ENCODE measurements at regions not wholly inside any gene's neighbourhood (a gene's known extent, or its start where the extent isn't known, plus 50 kb on each side); places are given as distances from the start of the nearest gene placed in this dataset.

DNA sequence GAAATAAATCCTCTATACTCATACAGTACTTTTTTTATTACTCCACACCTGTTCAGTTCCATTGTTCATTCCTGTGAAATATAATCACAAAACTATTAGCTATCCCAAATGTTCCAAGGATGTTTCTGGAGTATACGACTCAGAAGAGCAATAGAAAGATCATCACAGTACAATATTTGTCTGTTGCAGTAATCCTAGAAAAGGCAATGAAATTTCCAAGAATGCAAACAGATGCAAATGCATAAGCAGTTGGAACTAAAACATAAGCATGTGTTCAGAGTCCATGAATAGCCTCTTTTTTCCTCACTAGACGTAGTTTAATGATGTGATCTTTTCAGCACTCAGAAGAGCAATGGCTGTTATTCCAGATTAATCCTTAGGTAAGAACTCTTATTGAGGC, 55.2 kb downstream of the RTL3 start:
- in situ Hi-C loops (cut with MboI; ENCODE audit: low sequenced_read_pairs) = no loop called here

DNA sequence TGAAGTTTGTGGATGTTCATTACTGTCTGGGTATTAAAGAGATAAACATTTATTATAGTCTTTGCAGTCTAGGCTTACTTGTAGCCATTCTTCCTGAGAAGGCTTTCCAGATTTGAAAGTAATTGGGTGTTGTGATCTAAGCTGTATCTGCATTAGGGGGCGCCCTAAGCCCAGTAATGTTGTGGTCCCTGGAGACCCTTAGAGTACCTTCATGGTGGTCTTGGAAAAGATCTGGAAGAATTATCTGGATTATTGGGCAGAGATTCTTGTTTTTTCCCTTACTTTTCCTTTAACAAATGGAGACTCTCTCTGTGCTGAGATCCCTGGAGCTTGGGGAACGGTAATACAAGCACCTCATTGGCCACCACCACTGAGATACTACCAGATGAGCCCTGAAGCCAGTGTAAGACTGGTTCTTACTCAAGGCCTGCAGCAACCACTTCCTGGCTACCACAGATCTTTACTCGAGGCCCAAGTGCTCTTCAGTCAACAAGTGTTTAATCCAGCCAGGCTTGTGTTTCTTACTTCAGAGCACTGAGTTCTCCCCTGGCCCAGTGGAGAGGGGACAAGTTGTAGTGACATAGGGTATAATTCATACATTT, 63.1 kb downstream of the RTL3 start:
- in situ Hi-C loops (cut with MboI; ENCODE audit: low sequenced_read_pairs) = no loop called here

DNA sequence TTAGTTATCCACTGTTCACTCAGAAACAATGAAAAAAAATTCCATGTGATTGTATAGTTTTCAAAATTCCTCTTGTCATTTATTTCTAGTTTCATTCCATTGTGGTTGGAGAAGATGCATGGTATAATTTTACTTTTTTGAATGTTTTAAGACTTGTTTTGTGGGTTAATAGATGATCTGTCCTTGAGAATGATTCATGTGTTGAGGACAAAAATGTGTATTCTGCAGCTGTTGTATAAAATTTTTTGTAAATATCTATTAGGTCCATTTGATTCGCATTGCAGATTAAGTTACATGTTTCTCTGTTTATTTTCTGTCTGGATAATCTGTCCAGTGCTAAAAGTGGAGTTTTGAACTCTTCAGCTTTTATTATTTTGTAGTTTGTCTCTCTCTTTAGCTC, 65.4 kb downstream of the RTL3 start:
- in situ Hi-C loops (cut with MboI; ENCODE audit: low sequenced_read_pairs) = no loop called here

DNA sequence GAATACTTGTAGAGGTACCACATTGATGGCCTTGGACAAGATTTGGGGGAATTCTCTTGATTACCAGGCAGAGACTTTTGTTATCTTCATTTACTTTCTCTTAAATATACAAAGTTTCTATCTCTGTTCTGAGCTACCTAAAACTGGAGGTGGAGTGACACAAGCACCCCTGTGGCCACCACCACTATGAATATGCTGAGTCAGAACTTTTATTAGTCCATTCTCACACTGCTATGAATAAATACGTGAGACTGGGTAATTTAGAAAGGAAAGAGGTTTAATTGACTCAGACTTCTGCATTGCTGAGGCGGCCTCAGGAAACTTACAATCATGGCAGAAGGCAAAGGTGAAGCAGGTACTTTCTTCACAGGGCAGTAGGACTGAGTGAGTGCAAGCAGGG, 67.1 kb downstream of the RTL3 start:
- in situ Hi-C loops (cut with MboI; ENCODE audit: low sequenced_read_pairs) = no loop called here

DNA sequence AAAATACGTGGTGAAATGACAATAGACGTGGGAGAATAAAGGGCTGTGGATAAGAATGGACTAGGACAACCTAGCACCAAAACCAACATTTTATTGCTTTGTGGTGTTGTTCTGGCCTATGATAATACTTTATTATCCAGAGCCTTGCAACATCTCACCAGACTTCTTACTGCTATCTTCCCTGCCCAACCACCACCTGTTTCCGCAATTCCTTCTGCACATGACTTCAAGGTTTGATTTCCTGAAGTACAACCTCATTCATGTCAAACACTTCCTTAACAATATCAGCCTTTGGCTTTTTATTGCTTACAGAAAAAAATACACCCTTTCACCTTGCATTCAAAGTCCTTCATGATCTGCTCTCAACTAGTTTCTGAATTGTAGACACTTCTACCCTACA, 84.8 kb downstream of the RTL3 start:
- in situ Hi-C loops (cut with MboI; ENCODE audit: low sequenced_read_pairs) = loop anchor here (25.0 kb wide), 2 partner anchors 513 to 688 kb away; no protein-coding TSS in a partner anchor

DNA sequence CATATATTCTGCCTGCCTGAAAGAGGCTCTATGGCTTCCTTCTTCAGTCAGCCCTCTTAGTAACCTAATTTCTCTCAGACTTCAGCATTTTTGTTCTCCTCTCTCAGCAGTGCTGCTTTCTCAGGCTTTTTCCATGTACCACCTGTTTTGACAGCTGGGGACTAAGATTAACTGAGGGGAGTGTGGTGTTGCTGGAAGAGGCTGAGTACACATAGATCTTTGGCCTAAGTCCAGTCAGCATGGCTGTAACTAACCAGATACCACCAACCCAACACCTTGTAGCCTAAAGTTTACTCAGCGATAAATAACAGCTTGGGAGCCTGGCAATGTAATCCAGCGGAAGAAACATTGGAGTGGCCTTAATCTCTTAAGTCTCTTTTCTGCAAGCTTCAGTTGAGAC, 85.5 kb downstream of the RTL3 start:
- in situ Hi-C loops (cut with MboI; ENCODE audit: low sequenced_read_pairs) = loop anchor here (25.0 kb wide), 2 partner anchors 514 to 689 kb away; no protein-coding TSS in a partner anchor

DNA sequence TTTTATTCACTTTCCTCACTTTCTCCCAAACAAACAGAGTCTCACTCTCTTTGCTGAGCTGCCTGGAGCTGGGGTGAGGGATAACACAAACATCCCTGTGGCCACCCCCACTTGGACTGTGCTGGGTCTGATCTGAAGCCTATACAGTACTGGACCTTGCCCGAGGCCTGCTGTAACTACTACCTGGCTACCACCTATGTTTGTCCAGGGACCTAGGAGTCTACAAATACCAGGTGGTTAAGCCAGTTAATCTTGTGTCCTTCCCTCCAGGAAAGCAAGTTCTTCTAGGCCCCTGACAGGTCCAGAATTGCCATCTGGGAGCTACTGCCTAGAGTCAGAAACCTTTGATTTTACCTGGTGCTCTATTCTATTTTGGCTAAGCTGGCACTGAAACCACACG, 87.3 kb downstream of the RTL3 start:
- in situ Hi-C loops (cut with MboI; ENCODE audit: low sequenced_read_pairs) = loop anchor here (25.0 kb wide), 2 partner anchors 515 to 690 kb away; no protein-coding TSS in a partner anchor

DNA sequence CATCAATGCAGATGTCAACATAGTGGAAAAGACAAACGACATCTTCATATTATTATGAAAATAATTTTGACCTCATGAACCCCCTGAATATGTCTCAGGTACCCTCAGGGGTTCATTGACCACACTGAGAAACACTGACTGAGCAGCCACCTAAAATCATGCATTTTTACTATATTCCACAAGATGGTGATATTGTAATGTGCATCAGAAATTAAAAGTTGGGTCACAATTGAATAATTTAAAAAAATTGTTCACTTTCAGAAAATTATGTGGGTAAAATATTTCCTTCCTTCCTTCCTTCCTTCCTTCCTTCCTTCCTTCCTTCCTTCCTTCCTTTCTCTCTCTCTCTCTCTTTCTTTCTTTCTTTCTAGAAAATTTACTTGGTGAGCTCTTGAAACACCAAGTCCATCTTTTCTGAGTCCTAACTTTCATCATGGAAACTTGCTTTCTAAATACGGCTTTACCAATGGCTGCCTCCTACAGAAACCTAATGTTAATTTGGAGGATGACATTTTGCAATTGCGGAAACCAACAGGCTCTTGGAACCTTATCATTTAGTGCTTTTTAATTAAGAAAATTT, 103.6 kb downstream of the RTL3 start:
- in situ Hi-C loops (cut with MboI; ENCODE audit: low sequenced_read_pairs) = loop anchor here (25.0 kb wide), 2 partner anchors 532 to 707 kb away; no protein-coding TSS in a partner anchor

DNA sequence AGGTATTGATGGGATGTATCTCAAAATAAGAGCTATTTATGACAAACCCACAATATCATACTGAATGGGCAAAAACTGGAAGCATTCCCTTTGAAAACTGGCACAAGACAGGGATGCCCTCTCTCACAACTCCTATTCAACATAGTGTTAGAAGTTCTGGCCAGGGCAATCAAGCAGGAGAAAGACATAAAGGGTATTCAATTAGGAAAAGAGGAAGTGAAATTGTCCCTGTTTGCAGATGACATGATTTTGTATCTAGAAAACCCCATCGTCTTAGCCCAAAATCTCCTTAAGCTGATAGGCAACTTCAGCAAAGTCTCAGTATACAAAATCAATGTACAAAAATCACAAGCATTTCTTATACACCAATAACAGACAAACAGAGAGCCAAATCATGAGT, 106.5 kb downstream of the RTL3 start:
- in situ Hi-C loops (cut with MboI; ENCODE audit: low sequenced_read_pairs) = loop anchor here (25.0 kb wide), 2 partner anchors 535 to 710 kb away; no protein-coding TSS in a partner anchor

DNA sequence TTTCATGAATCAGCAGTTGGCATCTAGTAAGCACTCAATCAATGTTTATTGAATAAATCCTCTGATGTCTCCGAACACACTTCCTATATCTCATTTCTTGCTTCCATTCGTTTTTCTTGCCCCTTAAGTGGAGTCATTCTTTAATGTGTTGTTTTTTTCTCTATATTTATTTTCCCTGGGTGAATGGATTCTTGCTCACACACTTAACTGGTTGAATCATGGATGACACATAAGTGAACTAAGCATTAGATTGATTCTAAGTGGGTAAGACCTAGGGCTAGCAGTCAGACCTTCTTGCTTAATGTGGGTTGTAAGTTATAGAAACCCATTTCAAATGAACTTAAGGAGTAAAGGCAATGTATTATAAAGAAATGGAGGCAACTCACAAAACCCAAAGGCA, 111.1 kb downstream of the RTL3 start:
- in situ Hi-C loops (cut with MboI; ENCODE audit: low sequenced_read_pairs) = no loop called here

DNA sequence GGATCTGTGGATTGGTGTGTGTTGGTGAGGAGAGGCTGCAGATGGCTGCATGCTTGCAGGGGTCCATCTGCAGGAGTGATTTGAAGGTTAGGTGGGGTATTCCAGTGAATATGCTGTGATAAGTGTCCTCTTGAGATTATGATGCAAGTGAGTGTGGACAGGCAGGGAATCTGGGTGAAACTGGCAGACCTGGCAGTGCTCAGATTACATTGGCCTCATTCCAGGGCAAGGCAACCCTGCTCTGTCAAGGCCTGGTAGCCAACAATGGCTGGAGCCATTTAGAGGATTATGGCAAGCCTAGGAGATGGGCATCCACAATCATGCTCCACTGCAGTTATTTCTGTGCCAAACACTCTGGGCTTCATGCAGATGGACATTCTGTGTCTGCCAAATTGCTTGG, 113.9 kb downstream of the RTL3 start:
- in situ Hi-C loops (cut with MboI; ENCODE audit: low sequenced_read_pairs) = no loop called here

DNA sequence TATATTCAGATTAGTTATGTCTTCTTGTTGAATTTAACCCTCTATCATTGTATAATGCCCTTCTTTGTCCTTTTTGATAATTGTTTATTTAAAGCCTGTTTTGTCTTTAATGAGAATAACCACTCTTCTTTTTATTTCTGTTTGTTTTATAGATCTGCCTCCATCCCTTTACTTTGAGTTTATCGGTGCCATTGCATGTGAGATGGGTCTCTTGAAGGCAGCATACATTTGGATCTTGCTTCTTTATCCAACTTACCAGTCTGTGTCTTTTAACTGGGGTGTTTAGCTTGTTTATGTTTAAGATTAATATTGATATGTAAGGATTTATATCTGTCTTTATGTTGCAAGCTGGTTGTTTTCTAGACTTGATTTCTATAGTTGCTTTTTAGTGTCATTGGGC, 115.8 kb downstream of the RTL3 start:
- in situ Hi-C loops (cut with MboI; ENCODE audit: low sequenced_read_pairs) = no loop called here

DNA sequence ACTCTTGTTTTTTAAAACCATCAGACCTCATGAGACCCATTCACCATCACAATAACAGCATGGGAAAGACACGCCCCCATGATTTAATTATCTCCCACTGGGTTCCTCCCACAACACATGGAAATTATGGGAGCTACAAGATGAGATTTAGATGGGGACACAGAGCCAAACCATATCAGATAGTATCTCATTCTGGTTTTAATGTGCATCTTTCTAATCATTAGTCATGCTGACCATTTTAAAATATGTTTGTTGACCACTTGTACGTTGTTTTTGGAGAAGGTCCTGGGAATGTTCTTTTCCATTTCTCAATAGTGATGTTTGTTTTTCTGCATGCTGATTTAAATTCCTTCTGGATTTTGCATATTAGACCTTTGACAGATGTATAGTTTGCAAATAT, 119.0 kb downstream of the RTL3 start:
- in situ Hi-C loops (cut with MboI; ENCODE audit: low sequenced_read_pairs) = no loop called here

DNA sequence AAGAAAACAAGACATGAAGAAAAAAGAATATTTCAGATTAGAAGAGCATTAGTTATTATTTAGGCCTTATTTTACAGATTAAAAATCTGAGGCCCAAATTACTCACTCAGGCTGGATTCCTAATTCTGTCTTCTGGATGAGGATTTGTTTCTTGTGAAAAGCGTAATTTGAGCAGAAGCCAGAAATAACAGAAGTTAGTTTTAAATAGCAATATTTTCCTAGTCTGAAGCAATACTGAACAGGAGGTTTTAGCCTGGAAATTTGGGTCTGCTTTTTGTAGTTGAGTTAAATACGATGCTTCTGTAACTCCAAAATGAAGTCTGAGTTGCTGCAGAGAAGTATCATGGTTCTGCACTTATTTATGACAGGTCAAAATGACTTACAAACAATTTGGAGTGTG, 124.9 kb downstream of the RTL3 start:
- in situ Hi-C loops (cut with MboI; ENCODE audit: low sequenced_read_pairs) = no loop called here

DNA sequence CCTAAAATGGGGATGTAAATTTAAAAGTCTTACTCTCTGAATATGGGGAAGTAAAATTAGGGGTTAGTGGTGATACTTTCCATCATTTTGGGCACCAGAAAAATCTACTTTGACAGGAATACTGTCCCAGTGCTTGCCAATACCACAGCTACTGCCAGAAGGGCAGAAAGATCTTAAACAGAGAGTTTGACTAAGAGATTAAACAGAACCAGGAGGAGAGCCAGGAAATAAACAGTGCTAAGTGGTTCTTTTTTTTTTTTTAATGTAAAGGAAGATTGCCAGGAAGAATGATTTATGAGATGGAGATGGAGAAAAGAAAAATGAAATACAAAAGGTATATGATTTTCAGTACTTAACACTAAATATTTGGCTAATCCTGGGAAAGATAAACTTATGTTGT, 126.8 kb downstream of the RTL3 start:
- in situ Hi-C loops (cut with MboI; ENCODE audit: low sequenced_read_pairs) = no loop called here

DNA sequence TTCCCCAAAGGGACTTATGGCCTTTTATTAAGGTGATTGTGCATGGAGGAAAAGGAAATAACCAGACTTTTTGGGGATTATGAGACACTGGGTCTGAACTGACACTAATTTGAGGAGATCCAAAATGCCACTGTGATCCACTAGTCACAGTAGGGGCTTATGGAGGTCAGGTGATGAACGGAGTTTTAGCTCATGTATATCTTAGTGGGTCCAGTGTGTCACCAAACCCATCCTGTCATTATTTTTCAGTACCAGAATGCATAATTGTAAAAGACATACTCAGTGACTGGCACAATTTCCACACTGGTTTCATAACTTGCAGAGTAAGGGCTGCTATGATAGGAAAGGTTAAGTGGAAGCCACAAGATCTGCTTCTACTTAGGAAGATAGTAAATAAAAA, 131.3 kb downstream of the RTL3 start:
- in situ Hi-C loops (cut with MboI; ENCODE audit: low sequenced_read_pairs) = no loop called here

DNA sequence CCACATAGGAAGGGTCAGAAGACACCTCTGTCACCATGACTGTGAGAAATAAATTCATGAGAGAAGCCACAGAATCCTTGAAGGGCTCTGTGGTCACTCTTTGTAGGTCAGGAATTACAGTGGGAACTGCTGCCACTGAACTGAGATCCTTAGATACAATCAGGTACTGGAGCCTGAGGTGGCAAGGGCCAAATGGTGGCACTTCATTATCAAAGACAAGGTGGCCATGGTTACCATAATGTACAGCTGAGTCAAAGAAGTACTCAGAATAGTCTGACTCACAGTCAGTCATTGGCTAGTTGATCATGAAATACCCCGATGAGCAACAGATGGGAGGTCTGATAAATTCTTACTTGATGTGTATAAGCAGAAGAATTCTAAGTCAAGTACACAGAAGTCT, 131.9 kb downstream of the RTL3 start:
- in situ Hi-C loops (cut with MboI; ENCODE audit: low sequenced_read_pairs) = no loop called here

DNA sequence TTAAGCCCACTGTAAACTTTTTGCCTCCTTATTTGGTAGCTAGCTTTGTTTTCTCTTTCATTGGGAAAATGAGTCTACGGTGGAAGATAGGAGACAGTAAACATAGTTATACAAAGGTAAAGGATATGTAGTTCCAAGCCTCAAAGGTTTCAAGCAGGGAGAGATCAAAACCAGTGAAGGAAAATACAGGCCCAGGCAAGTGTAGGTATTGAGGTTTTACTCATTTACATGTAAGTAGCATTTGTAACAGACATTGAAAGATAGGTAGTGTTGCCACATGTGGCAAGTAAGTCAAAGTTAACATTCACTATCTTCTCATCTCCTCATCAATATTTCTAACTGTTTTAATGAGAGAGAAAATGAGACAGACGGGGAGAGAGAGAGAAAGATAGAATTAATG, 136.5 kb downstream of the RTL3 start:
- in situ Hi-C loops (cut with MboI; ENCODE audit: low sequenced_read_pairs) = no loop called here

DNA sequence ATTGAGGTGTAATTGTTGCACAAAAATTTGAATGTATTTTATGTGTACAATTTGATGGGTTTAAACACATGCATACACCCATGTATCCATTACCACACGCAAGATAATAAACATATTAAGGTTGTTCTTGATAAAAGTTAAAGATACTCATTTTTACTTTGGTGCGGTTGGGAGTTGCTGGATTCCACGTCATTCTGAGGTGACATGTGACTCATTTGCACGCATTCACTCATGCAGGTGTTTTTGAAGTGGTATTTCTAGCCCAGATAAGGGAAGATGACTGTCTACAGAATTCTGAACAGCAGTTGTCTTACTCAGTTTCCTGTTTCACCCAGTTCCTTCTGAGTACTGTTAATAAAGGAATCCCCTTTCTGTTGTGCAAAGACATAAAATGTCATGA, 142.0 kb downstream of the RTL3 start:
- in situ Hi-C loops (cut with MboI; ENCODE audit: low sequenced_read_pairs) = no loop called here

DNA sequence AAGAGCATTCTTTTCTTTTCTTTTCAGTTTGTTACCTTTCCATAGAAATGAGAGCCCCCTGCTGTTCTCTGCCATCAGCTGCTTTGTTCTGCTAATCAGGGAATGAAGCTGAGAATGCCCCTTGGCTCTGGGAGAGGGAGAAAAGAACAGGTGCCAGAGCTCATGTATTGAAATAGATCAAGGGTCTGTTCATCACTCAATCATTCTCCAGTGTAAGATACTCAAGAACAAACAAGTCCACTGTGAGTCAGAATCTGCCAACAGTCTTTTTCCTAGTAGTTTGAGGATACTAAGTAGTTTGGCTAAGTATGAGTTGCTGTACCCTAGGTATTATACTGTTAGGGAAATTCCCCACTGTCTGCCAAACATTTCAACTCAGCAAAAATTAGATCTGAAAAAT, 144.3 kb downstream of the RTL3 start:
- in situ Hi-C loops (cut with MboI; ENCODE audit: low sequenced_read_pairs) = no loop called here

DNA sequence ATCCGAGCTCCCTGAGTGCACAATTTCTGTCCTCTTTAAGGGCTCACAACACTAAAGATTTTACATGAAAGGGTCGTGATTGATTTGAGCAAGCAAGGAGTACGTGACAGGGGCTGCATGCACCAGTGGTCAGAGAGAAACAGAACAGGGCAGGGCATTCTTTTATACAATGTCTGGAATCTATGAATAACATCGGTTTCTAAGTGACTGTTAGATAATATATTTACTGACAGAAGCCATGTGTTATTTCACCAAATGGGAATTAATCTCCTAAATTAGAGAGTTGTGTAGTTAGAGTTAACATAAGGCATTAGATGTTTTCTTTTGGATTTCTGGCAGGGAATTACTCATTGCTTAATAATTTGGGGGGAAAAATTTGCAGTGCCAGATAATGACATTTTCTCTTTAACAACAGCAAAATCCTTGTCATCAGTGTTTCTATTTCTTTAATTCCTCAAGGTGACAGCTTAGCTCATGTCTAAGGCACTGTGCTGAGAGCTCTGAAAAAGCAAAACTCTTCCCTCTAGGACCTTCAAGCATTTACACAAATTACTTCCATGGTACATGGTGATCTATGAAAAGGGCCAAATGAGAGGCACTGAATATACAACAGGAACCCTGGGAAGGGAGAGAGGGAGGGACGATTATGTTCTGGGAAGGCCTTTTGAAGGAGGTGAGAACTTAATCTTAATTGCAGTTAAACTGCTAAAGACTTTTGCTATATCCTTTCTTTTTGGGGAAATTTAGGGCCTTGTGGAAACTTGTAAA, 145.0 kb downstream of the RTL3 start:
- in situ Hi-C loops (cut with MboI; ENCODE audit: low sequenced_read_pairs) = no loop called here

DNA sequence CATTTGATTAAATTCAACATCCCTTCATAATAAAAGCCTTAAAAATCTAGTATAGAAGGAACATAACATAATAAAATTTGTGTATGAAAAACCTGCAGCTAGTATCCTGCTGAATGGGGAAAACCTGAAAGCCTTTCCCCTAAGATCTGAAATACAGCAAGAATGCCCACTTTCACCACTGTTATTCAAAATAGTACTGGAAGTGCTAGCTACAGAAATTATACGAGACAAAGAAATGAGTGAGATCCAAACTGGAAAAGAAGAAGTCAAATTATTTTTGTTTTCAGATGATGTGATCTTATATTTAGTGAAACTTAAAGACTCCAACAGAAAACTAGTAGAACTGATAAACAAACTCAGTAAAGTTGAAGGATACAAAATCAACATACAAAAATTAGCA, 152.9 kb downstream of the RTL3 start:
- in situ Hi-C loops (cut with MboI; ENCODE audit: low sequenced_read_pairs) = no loop called here
